ENCODE measurements at regions not wholly inside any gene's neighbourhood (a gene's known extent, or its start where the extent isn't known, plus 50 kb on each side); places are given as distances from the start of the nearest gene placed in this dataset.
A peak's percentile ranks its signal among the peaks of the same experiment; 100 is the strongest.
"Not testable (repeated sequence)": the region's sequence is repeated elsewhere in the genome, so short reads cannot be mapped to it uniquely, and the experiment has no call there.

GRCh38 chr12:14211947-14212387 is 153.5 kb upstream of the ATF7IP start:
- peak overlapping the region; percentile 94 for H3K27ac Mint-ChIP-seq
- TF ChIP-seq CTCF (IDR thresholded peaks at IDR 0.05; ENCODE audit: unreplicated experiment): no peak
- H3K4me1 Mint-ChIP-seq: peaks cover 58% of the 10 kb centered on the region
- H3K27me3 Mint-ChIP-seq (ENCODE audit: low read depth): no peaks in the 10 kb centered on the region
- peaks cover 4% of the 10 kb centered on the region for H3K9me3 Mint-ChIP-seq
- no peak for DNase-seq (ENCODE audit: low spot score in 2 of 2, unreplicated experiment in 2 of 2)
- peaks cover 7% of the 10 kb centered on the region for H3K36me3 Mint-ChIP-seq
- H3K4me3 Mint-ChIP-seq: no peak overlapping the region

GRCh38 chr12:14213542-14213941 is 151.9 kb upstream of the ATF7IP start:
- no peak for TF ChIP-seq CTCF (IDR thresholded peaks at IDR 0.05; ENCODE audit: unreplicated experiment)
- no peaks in the 10 kb centered on the region for H3K27me3 Mint-ChIP-seq (ENCODE audit: low read depth)
- H3K36me3 Mint-ChIP-seq: peaks cover 7% of the 10 kb centered on the region
- peaks cover 44% of the 10 kb centered on the region for H3K4me1 Mint-ChIP-seq
- H3K27ac Mint-ChIP-seq: peak overlapping the region; percentile 85
- H3K4me3 Mint-ChIP-seq: no peak overlapping the region
- peaks cover 4% of the 10 kb centered on the region for H3K9me3 Mint-ChIP-seq
- no peak for DNase-seq (ENCODE audit: low spot score in 2 of 2, unreplicated experiment in 2 of 2)

- Mint-ChIP-seq H3K4me1 (peaks cover 45% of the 10 kb centered on the region), H3K36me3 (peaks cover 5% of the 10 kb centered on the region), H3K4me3 (no peak overlapping the region), H3K9me3 (peaks cover 4% of the 10 kb centered on the region), H3K27ac (peak overlapping the region; percentile 85), H3K27me3 (ENCODE audit: low read depth) (no peaks in the 10 kb centered on the region)
- no peak for DNase-seq (ENCODE audit: low spot score in 2 of 2, unreplicated experiment in 2 of 2)
- TF ChIP-seq CTCF (IDR thresholded peaks at IDR 0.05; ENCODE audit: unreplicated experiment): no peak
Observed at GRCh38 chr12:14214495-14214894, 151.0 kb upstream of the ATF7IP start.

GRCh38 chr12:14215949-14216348 is 149.5 kb upstream of the ATF7IP start:
- not testable (repeated sequence) for H3K27ac Mint-ChIP-seq; DNase-seq (ENCODE audit: low spot score in 2 of 2, unreplicated experiment in 2 of 2); H3K4me3 Mint-ChIP-seq; H3K27me3 Mint-ChIP-seq (ENCODE audit: low read depth); H3K9me3 Mint-ChIP-seq; H3K36me3 Mint-ChIP-seq
- H3K4me1 Mint-ChIP-seq: peaks cover 37% of the 10 kb centered on the region

- Mint-ChIP-seq H3K36me3 (peaks cover 7% of the 10 kb centered on the region), H3K27ac (peak overlapping the region; percentile 83), H3K9me3 (peaks cover 9% of the 10 kb centered on the region), H3K4me1 (peaks cover 36% of the 10 kb centered on the region), H3K27me3 (ENCODE audit: low read depth) (no peaks in the 10 kb centered on the region), H3K4me3 (no peak overlapping the region)
- DNase-seq (ENCODE audit: low spot score in 2 of 2, unreplicated experiment in 2 of 2): no peak
- no peak for TF ChIP-seq CTCF (IDR thresholded peaks at IDR 0.05; ENCODE audit: unreplicated experiment)
Observed at GRCh38 chr12:14216405-14217294, 148.8 kb upstream of the ATF7IP start.

GRCh38 chr12:14219156-14219555 is 146.3 kb upstream of the ATF7IP start:
- peaks cover 16% of the 10 kb centered on the region for H3K4me1 Mint-ChIP-seq
- no peak for TF ChIP-seq CTCF (IDR thresholded peaks at IDR 0.05; ENCODE audit: unreplicated experiment)
- H3K27me3 Mint-ChIP-seq (ENCODE audit: low read depth): no peaks in the 10 kb centered on the region
- peaks cover 6% of the 10 kb centered on the region for H3K36me3 Mint-ChIP-seq
- H3K9me3 Mint-ChIP-seq: peaks cover 9% of the 10 kb centered on the region
- H3K4me3 Mint-ChIP-seq: no peak overlapping the region
- H3K27ac Mint-ChIP-seq: no peak overlapping the region
- DNase-seq (ENCODE audit: low spot score in 2 of 2, unreplicated experiment in 2 of 2): no peak

- not testable (repeated sequence) for H3K27ac Mint-ChIP-seq; H3K36me3 Mint-ChIP-seq; H3K9me3 Mint-ChIP-seq; DNase-seq (ENCODE audit: low spot score in 2 of 2, unreplicated experiment in 2 of 2); H3K4me3 Mint-ChIP-seq; H3K27me3 Mint-ChIP-seq (ENCODE audit: low read depth)
- peaks cover 11% of the 10 kb centered on the region for H3K4me1 Mint-ChIP-seq
Observed at GRCh38 chr12:14219670-14220069, 145.8 kb upstream of the ATF7IP start.
